NB4 (cell line): ENCODE measurements at regions not wholly inside any gene's neighbourhood (a gene's known extent, or its start where the extent isn't known, plus 50 kb on each side); places are given as distances from the start of the nearest gene placed in this dataset.
A peak's percentile ranks its signal among the peaks of the same experiment; 100 is the strongest.

ENCODE experiments used
- CTCF ChIP-seq: IDR thresholded peaks from one replicate; pipeline ENCODE4 v1.5.1; 2012; ENCODE audit warnings: low read depth, low read length
- MAX ChIP-seq: IDR thresholded peaks from 2 replicates; pipeline ENCODE4 v1.6.1; 2011; ENCODE audit warnings: low read depth, low read length
- POLR2A ChIP-seq: IDR thresholded peaks from 2 replicates; pipeline ENCODE4 v1.6.1; 2011; ENCODE audit warnings: mild to moderate bottlenecking; ENCODE audit not compliant: insufficient read length; ENCODE audit errors: extremely low read depth

- TF ChIP-seq CTCF (peak; percentile 28), MAX (no peak), POLR2A (no peak)
Observed at GRCh38 chr3:78066287-78066686, 1026.4 kb downstream of the ROBO2 start.
